Fibroblast of lung (primary cell): ENCODE measurements at regions not wholly inside any gene's neighbourhood (a gene's known extent, or its start where the extent isn't known, plus 50 kb on each side); places are given as distances from the start of the nearest gene placed in this dataset.

Source experiments
- DNase-seq, 2 donors: peaks; one replicate each; pipeline versions ENCODE4 v3.0.0 to v3.0.0-alpha.2; 2010; ENCODE audit warnings: low read depth in 2 of 2
- H2AFZ ChIP-seq: 2 replicates; pipeline ENCODE4 v1.5.1; 2012; ENCODE audit warnings: low read length, control low read depth, inconsistent platforms
- H3K27ac ChIP-seq: 2 replicates; pipeline ENCODE4 v1.5.1; 2011; ENCODE audit warnings: low read length, control low read depth; ENCODE audit not compliant: insufficient read depth
- H3K27me3 ChIP-seq: 2 replicates; pipeline ENCODE4 v1.5.1; 2011; ENCODE audit warnings: mild to moderate bottlenecking, low read length; ENCODE audit not compliant: control insufficient read depth, insufficient read depth
- H3K36me3 ChIP-seq: 2 replicates; pipeline ENCODE4 v1.5.1; 2011; ENCODE audit warnings: low read length; ENCODE audit not compliant: control insufficient read depth, insufficient read depth
- H3K4me1 ChIP-seq: 2 replicates; pipeline ENCODE4 v1.5.1; 2011; ENCODE audit warnings: low read length; ENCODE audit not compliant: control insufficient read depth, insufficient read depth; ENCODE audit errors: extremely low read depth
- H3K4me2 ChIP-seq: 2 replicates; pipeline ENCODE4 v1.5.1; 2011; ENCODE audit warnings: low read length, control low read depth; ENCODE audit not compliant: insufficient read depth; ENCODE audit errors: extremely low read depth
- H3K4me3 ChIP-seq, 4 experiments: fragments of 200-600 bp in 1 of 4; sonication (generic) in 1 of 4; replicated peaks in 1 of 4; 2 replicates each; pipeline ENCODE4 v1.5.1; 2011 to 2016; ENCODE audit warnings: low read length in 4 of 4, low read depth in 3 of 4, mild to moderate bottlenecking in 3 of 4, control low read depth in 2 of 4, inconsistent platforms in 1 of 4, mixed read lengths in 1 of 4; ENCODE audit not compliant: insufficient read depth in 1 of 4; ENCODE audit errors: control extremely low read depth in 1 of 4
- H3K79me2 ChIP-seq: 2 replicates; pipeline ENCODE4 v1.5.1; 2012; ENCODE audit warnings: mild to moderate bottlenecking, low read length, inconsistent platforms; ENCODE audit not compliant: control insufficient read depth, insufficient read depth
- H3K9ac ChIP-seq: 2 replicates; pipeline ENCODE4 v1.5.1; 2011; ENCODE audit warnings: mild to moderate bottlenecking, low read length, control low read depth; ENCODE audit not compliant: insufficient read depth
- H3K9me3 ChIP-seq: 2 replicates; pipeline ENCODE4 v1.5.1; 2012; ENCODE audit warnings: low read depth, low read length; ENCODE audit not compliant: control insufficient read depth, insufficient read depth
- H4K20me1 ChIP-seq: 2 replicates; pipeline ENCODE4 v1.5.1; 2011; ENCODE audit warnings: low read length; ENCODE audit not compliant: control insufficient read depth, insufficient read depth; ENCODE audit errors: extremely low read depth
- CTCF ChIP-seq, 2 donors: IDR thresholded peaks in 1 of 2; conservative IDR thresholded peaks in 1 of 2; 1 replicate in 1 of 2; 2 replicates in 1 of 2; pipeline ENCODE4 v1.5.1; 2011 to 2012; ENCODE audit warnings: low read length in 2 of 2, control low read depth in 1 of 2, inconsistent platforms in 1 of 2, low read depth in 1 of 2, mild to moderate bottlenecking in 1 of 2
- EZH2 ChIP-seq: IDR thresholded peaks from 2 replicates; pipeline ENCODE4 v1.5.1; 2012; ENCODE audit warnings: low read length, control low read depth, mild to moderate bottlenecking; ENCODE audit errors: missing control alignments

GRCh38 chr13:81596224-81596753, 1255.4 kb upstream of the SPRY2 start:
- H3K4me3 ChIP-seq, result no peak overlapping the region
- no peak for DNase-seq
- no peaks in the 10 kb centered on the region for H3K4me1 ChIP-seq
- no peaks in the 10 kb centered on the region for H3K79me2 ChIP-seq
- no peak for TF ChIP-seq EZH2
- TF ChIP-seq CTCF (conservative IDR thresholded peaks at IDR 0.05 in 1 of 2, IDR thresholded peaks at IDR 0.05 in 1 of 2; ENCODE audit: low read depth in 1 of 2, low read length in 2 of 2), result no peak
- H3K9ac ChIP-seq, result no peak overlapping the region
- no peaks in the 10 kb centered on the region for H3K27me3 ChIP-seq
- H3K4me2 ChIP-seq, result no peak overlapping the region
- H3K36me3 ChIP-seq, result no peaks in the 10 kb centered on the region
- H2AFZ ChIP-seq, result no peak overlapping the region
- H3K9me3 ChIP-seq, result no peaks in the 10 kb centered on the region
- no peaks in the 10 kb centered on the region for H4K20me1 ChIP-seq
- H3K27ac ChIP-seq, result no peak overlapping the region

- no peak for DNase-seq
- Histone ChIP-seq H3K4me3 (no peak overlapping the region), H3K79me2 (no peaks in the 10 kb centered on the region), H3K4me1 (no peaks in the 10 kb centered on the region), H3K27me3 (no peaks in the 10 kb centered on the region), H4K20me1 (no peaks in the 10 kb centered on the region), H3K9ac (no peak overlapping the region), H2AFZ (no peak overlapping the region), H3K27ac (no peak overlapping the region), H3K4me2 (no peak overlapping the region), H3K9me3 (no peaks in the 10 kb centered on the region), H3K36me3 (no peaks in the 10 kb centered on the region)
- no peak for TF ChIP-seq CTCF (conservative IDR thresholded peaks at IDR 0.05 in 1 of 2, IDR thresholded peaks at IDR 0.05 in 1 of 2; ENCODE audit: low read depth in 1 of 2, low read length in 2 of 2)
- TF ChIP-seq EZH2, result no peak
Measured at GRCh38 chr13:81591528-81592220, 1250.7 kb upstream of the SPRY2 start.

GRCh38 chr13:81582381-81582780, 1241.5 kb upstream of the SPRY2 start:
- no peak for TF ChIP-seq CTCF (conservative IDR thresholded peaks at IDR 0.05 in 1 of 2, IDR thresholded peaks at IDR 0.05 in 1 of 2; ENCODE audit: low read depth in 1 of 2, low read length in 2 of 2)
- TF ChIP-seq EZH2, result no peak
- no peak overlapping the region for H3K4me2 ChIP-seq
- no peak overlapping the region for H3K9ac ChIP-seq
- DNase-seq, result no peak
- no peaks in the 10 kb centered on the region for H3K4me1 ChIP-seq
- no peaks in the 10 kb centered on the region for H3K27me3 ChIP-seq
- H3K36me3 ChIP-seq, result no peaks in the 10 kb centered on the region
- no peaks in the 10 kb centered on the region for H4K20me1 ChIP-seq
- no peak overlapping the region for H2AFZ ChIP-seq
- no peak overlapping the region for H3K27ac ChIP-seq
- no peaks in the 10 kb centered on the region for H3K79me2 ChIP-seq
- no peaks in the 10 kb centered on the region for H3K9me3 ChIP-seq
- no peak overlapping the region for H3K4me3 ChIP-seq
